ENCODE measurements at regions not wholly inside any gene's neighbourhood (a gene's known extent, or its start where the extent isn't known, plus 50 kb on each side); places are given as distances from the start of the nearest gene placed in this dataset.
A peak's percentile ranks its signal among the peaks of the same experiment; 100 is the strongest.

GRCh38 chr18:2316751-2317696 is 254.3 kb downstream of the METTL4 start:
- CTCF ChIA-PET: no interaction called here

More at GRCh38 chr18:2316751-2317696, 254.3 kb downstream of the METTL4 start:
- no peak overlapping the region for H3K4me2 ChIP-seq
- no peaks in the 10 kb centered on the region for H3K79me2 ChIP-seq (ENCODE audit: insufficient read depth)
- DNase-seq: no peak
- no peaks in the 10 kb centered on the region for H3K4me1 ChIP-seq (ENCODE audit: control insufficient read depth in 1 of 2, insufficient read depth in 2 of 2, low read depth in 1 of 2, low read length in 1 of 2)
- no peak overlapping the region for H3K9ac ChIP-seq
- 26% methylated on average over 5 of the region's 5 CpGs for WGBS (ENCODE audit: low lambda C conversion rate)
- no peaks in the 10 kb centered on the region for H4K20me1 ChIP-seq (ENCODE audit: insufficient read depth)
- H3F3A ChIP-seq (replicated peaks; ENCODE audit: insufficient read depth): no peaks in the 10 kb centered on the region
- no peaks in the 10 kb centered on the region for H3K9me3 ChIP-seq
- H3K27ac ChIP-seq (ENCODE audit: low read depth in 2 of 2, low read length in 1 of 2): no peak overlapping the region
- no peak overlapping the region for H3K4me3 ChIP-seq (ENCODE audit: low read depth in 2 of 2, low read length in 1 of 2)
- no peaks in the 10 kb centered on the region for H3K27me3 ChIP-seq (ENCODE audit: insufficient read depth)
- no peaks in the 10 kb centered on the region for H3K9me2 ChIP-seq
- POLR2A ChIA-PET: no interaction called here
- H2AFZ ChIP-seq (ENCODE audit: low read depth): 0 out of 2 replicates have a peak overlapping the region, but pooled peaks have one; percentile 20
- no peak for TF ChIP-seq FOSL2 (IDR thresholded peaks at IDR 0.05; ENCODE audit: borderline replicate concordance, low read depth)
- no peak for TF ChIP-seq TAF1 (IDR thresholded peaks at IDR 0.05; ENCODE audit: borderline replicate concordance, low read depth, low read length)
- TF ChIP-seq RAD21 (IDR thresholded peaks at IDR 0.05; ENCODE audit: low read length): no peak
- no peak for TF ChIP-seq EZH2phosphoT487 (IDR thresholded peaks at IDR 0.05; ENCODE audit: borderline replicate concordance, low read depth)
- no peak for TF ChIP-seq NFIC (IDR thresholded peaks at IDR 0.05; ENCODE audit: borderline replicate concordance)
- no peak for TF ChIP-seq TCF12 (IDR thresholded peaks at IDR 0.05)
- no peak for TF ChIP-seq USF2 (IDR thresholded peaks at IDR 0.05; ENCODE audit: borderline replicate concordance, low read depth, low read length)
- TF ChIP-seq CTCF (IDR thresholded peaks at IDR 0.05): no peak
- TF ChIP-seq SMC3 (IDR thresholded peaks at IDR 0.05; ENCODE audit: low read depth, low read length): no peak
- no peak for TF ChIP-seq PBX3 (IDR thresholded peaks at IDR 0.05)
- TF ChIP-seq YY1 (IDR thresholded peaks at IDR 0.05; ENCODE audit: low read depth): no peak
- TF ChIP-seq REST (IDR thresholded peaks at IDR 0.05; ENCODE audit: low read depth, low read length): no peak
- no peak for TF ChIP-seq ELF1 (IDR thresholded peaks at IDR 0.05)
- TF ChIP-seq NRF1 (IDR thresholded peaks at IDR 0.05; ENCODE audit: low read depth, low read length): no peak
- no peak for TF ChIP-seq SIN3A (IDR thresholded peaks at IDR 0.05; ENCODE audit: borderline replicate concordance, low read depth, low read length)
- TF ChIP-seq RCOR1 (IDR thresholded peaks at IDR 0.05; ENCODE audit: low read length): no peak
- no peak for TF ChIP-seq JUND (IDR thresholded peaks at IDR 0.05)
- TF ChIP-seq USF1 (IDR thresholded peaks at IDR 0.05; ENCODE audit: borderline replicate concordance, low read depth): no peak
- no peaks in the 10 kb centered on the region for H3K36me3 ChIP-seq (replicated peaks in 1 of 2; ENCODE audit: control insufficient read depth in 1 of 2, insufficient read depth in 2 of 2, low read length in 1 of 2)

All from SK-N-SH (cell line).